HCT116 (cell line): ENCODE measurements at regions not wholly inside any gene's neighbourhood (a gene's known extent, or its start where the extent isn't known, plus 50 kb on each side); places are given as distances from the start of the nearest gene placed in this dataset.

Experiments
- TF ChIP-seq, protein P1 (sequence below): IDR thresholded peaks from 2 replicates; pipeline ENCODE4 v1.6.1; 2012; ENCODE audit warnings: low read depth
- TF ChIP-seq, protein P2 (sequence below), 3 experiments: fragments of 200-600 bp in 1 of 3; sonication (generic) in 1 of 3; IDR thresholded peaks in 2 of 3; conservative IDR thresholded peaks in 1 of 3; 2 replicates each; pipeline ENCODE4 v1.5.1; 2012 to 2017; ENCODE audit warnings: low read depth in 2 of 3, low read length in 2 of 3, antibody characterized with exemption in 1 of 3, borderline replicate concordance in 1 of 3, control low read depth in 1 of 3, mild to moderate bottlenecking in 1 of 3, mixed read lengths in 1 of 3, mixed run types in 1 of 3, moderate library complexity in 1 of 3; ENCODE audit not compliant: insufficient read depth in 1 of 3

DNA sequence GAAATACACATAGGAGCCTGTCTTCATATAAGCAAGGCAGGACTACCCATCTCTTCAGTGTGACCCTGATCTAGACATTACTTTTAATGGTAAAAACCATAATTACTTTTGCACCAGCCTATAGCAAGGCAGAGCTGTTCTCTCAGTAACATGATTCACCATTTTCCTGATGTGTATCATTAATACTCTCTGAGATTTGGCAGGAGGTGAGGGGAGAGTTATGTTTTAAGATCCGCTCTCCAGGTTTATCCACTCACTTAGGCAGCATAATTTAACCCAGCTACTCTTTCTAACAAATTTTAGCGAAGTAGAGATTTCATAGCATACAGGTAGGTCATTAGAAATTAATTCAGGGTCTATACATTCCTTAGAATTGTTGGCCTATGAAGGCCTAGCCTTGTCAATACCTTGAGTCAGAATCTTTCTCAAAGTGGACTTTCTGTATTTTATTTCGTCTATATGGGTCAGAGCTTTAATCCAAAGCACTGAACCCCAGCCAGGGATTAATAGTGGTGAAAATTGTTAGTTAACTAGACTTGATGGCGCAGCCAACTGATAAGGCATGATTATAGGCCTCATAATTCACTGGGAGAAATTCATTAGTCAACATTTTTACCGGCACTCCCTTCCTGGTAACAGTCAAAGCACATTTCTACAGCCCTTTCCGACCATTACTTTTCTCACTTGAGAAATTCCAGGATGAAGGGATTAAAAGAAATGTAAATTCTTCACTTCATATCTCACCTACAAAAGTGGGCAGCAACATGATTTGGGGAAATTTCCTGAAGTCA, 955.1 kb downstream of the DIAPH3 start:
- TF ChIP-seq, protein P1, sequence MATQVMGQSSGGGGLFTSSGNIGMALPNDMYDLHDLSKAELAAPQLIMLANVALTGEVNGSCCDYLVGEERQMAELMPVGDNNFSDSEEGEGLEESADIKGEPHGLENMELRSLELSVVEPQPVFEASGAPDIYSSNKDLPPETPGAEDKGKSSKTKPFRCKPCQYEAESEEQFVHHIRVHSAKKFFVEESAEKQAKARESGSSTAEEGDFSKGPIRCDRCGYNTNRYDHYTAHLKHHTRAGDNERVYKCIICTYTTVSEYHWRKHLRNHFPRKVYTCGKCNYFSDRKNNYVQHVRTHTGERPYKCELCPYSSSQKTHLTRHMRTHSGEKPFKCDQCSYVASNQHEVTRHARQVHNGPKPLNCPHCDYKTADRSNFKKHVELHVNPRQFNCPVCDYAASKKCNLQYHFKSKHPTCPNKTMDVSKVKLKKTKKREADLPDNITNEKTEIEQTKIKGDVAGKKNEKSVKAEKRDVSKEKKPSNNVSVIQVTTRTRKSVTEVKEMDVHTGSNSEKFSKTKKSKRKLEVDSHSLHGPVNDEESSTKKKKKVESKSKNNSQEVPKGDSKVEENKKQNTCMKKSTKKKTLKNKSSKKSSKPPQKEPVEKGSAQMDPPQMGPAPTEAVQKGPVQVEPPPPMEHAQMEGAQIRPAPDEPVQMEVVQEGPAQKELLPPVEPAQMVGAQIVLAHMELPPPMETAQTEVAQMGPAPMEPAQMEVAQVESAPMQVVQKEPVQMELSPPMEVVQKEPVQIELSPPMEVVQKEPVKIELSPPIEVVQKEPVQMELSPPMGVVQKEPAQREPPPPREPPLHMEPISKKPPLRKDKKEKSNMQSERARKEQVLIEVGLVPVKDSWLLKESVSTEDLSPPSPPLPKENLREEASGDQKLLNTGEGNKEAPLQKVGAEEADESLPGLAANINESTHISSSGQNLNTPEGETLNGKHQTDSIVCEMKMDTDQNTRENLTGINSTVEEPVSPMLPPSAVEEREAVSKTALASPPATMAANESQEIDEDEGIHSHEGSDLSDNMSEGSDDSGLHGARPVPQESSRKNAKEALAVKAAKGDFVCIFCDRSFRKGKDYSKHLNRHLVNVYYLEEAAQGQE, result no peak
- TF ChIP-seq, protein P2, sequence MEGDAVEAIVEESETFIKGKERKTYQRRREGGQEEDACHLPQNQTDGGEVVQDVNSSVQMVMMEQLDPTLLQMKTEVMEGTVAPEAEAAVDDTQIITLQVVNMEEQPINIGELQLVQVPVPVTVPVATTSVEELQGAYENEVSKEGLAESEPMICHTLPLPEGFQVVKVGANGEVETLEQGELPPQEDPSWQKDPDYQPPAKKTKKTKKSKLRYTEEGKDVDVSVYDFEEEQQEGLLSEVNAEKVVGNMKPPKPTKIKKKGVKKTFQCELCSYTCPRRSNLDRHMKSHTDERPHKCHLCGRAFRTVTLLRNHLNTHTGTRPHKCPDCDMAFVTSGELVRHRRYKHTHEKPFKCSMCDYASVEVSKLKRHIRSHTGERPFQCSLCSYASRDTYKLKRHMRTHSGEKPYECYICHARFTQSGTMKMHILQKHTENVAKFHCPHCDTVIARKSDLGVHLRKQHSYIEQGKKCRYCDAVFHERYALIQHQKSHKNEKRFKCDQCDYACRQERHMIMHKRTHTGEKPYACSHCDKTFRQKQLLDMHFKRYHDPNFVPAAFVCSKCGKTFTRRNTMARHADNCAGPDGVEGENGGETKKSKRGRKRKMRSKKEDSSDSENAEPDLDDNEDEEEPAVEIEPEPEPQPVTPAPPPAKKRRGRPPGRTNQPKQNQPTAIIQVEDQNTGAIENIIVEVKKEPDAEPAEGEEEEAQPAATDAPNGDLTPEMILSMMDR (IDR thresholded peaks at IDR 0.05 in 2 of 3, conservative IDR thresholded peaks at IDR 0.05 in 1 of 3; ENCODE audit: borderline replicate concordance in 1 of 3, insufficient read depth in 1 of 3, low read depth in 2 of 3, low read length in 2 of 3), result no peak
